ENCODE measurements at regions not wholly inside any gene's neighbourhood (a gene's known extent, or its start where the extent isn't known, plus 50 kb on each side); places are given as distances from the start of the nearest gene placed in this dataset.
"Not testable (repeated sequence)": the region's sequence is repeated elsewhere in the genome, so short reads cannot be mapped to it uniquely, and the experiment has no call there.

DNA sequence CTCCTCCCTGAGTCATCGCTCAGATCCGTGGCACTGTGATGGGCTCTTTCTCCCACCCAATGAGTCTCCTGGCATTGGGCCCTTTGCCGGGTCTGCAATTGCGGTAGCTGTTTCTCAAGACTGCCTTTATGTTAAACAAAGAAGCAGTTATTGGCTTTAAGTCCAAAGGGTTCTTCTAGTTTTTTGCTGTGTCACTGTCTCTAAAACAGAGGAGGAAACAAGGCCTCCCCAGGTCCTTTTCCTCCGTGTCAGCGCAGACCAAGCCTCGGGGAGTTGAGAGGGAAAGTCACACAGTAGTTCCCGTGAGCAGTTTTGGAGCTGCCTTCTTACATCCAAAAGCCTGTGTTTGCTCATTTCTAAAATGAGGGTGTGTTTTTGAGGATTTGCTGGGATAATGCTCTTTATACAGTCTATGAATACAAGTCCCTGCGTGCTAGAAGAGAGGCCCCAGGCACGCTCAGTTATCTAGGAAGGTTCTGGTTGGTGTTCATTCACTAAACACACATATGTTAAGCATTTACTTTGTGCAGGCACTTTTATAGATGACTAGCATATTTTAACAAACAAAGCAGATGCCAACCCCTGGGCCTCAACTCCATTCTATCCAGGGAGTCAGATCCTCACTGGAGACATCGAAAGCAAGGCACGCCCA, 126.0 kb upstream of the PZP start:
- DNase-seq = peak; percentile 18

DNA sequence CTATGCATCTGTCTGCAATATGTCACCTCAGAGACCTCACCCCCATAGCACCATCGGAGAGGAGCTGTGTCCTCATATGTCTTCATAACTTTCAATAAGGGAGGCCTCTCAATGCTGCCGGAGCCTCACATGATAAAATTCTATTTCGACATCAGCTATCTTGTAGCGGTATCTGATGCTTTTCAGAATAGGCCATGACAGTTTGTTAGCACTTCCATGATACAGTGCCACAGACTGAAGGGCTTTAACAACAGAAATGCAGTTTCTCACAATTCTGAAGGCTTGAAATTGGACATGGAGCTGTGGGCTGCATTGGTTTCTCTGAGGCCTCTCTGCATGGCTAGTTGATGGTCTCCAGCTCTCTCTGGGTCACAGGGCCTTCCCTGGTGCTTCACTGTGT, 125.0 kb upstream of the PZP start:
- DNase-seq = no peak

DNA sequence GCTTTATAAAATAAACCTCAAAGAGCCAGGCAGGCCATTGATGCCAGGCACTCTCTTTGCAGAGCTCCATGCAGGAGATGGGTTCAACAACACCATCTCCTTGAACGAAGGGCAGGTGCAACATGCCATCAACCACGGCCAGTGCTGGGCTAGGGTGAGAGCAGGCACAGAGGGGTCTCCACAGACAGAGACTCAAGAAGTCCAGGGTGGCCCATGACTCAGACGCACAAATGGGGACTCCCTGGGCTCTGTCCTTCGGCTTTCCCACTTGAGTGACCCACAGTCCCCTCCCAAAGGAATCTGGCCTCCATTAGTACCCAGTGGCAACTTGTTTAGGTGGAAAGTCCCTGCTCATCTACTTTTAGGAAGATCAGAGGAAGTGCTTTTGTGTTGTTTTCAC, 124.4 kb upstream of the PZP start:
- no peak for DNase-seq

DNA sequence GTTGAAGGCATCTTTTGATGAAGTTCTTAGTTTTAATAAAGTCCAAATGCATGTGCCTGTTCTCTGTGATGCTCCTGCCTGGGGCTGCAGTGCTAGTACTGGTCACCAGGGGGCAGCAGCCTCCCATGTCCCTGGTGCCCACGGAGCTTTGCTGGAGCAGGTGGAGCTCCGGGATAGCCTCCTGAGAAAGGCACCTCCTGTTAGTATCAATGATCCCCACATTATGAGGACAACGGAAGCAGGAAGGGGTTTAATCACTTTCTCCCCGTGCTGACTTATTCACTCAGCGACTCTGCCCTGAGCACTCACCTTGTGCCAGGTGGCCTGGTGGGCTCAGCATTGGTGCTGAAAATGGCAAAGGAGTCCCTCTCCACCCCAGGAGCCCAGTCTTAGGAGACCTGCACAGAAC, 123.0 kb upstream of the PZP start:
- peak; percentile 50 for DNase-seq

DNA sequence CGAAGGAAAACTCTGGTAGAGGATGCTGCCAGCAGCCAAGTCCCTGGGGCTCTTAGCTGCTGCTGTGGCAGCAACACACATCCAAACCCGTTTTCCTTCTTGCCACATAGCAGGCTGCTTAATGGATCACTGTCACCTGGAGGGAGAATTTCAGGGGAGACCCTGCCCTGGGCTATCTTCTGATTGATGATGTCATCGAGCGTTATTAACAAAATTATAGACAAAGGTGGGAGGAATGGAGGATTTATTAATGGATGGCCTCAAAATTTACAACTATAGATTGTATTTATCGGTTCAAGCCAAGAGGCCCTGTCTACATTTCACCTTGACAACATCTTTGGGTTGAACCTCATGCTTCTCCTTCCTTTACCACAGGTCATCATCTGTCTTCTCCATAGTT, 120.8 kb upstream of the PZP start:
- no peak for DNase-seq

DNA sequence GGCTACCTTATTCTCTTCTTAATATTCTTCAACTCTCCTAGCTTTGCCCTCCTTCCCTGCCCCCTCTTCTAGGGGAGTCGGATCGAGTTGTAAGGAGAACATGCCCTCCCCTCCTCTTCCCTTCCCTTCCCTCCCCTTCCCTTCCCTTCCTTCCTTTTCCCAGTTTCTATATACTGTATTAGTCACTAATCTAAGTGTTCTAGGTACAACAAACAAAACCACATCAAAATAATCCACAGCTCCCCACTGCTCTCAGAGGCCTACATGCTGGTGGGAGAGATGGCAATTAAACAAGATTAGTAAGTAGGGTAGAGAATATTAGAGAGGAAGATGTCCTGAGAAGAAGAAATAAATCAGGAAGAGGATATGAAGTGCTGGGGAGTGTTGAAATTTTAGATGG, 119.9 kb upstream of the PZP start:
- DNase-seq = no peak

DNA sequence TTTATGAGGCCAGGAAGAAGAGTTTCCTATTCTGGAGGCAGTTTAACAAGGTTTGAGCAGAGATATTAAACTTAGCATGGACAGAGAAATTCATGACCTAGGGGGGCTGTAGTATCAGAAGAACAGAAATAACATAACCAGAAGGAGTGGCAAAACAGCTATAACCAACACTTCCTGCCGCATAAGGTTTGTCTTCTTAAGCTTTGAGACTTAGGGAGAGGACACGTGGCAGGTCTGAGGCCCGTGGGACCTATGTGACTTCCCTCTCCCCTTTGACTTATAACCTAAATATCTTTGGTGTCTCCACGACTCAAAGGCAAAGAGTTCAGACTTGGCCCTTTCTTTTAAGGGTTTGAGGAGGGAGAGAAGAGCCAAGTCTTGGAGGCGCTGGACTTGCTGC, 119.1 kb upstream of the PZP start:
- DNase-seq = no peak

DNA sequence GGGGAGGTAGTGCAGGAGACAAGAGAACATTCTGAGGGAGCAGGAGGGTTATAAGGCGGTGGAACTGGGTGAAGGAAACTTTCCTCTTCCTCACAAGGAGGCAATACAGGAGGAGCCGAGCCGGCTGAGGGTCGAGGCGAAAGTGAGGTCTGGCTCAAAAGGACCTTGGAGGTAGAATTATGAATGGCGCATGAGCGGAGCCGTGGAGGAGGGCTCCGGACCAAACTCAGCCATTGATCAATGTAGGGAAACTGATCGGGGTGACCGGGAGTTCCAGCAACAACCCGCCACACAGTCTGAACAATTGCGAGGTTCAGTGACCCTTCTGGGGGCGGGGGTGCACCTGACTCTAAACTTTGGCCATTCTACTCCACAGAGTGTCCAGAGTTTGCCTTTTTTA, 118.7 kb upstream of the PZP start:
- DNase-seq = not testable (repeated sequence)

DNA sequence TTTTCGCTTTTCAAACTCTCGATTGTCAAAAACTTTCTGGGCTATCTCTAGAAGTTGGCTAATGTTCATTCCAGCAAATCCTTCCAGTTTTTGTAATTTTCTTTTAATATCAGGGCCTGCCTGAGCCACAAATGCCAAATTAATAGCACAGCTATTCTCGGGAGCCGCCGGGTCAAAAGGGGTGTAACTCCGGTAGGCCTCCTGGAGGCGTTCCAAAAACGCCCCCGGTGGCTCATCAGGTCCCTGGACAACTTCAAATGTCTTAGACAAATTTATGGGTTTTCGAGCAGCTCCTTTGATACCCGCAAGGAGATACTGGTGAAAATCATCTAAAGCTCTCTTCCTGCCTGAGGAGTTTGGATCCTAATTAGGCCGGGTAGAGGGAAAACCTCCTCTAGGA, 117.9 kb upstream of the PZP start:
- no peak for DNase-seq

DNA sequence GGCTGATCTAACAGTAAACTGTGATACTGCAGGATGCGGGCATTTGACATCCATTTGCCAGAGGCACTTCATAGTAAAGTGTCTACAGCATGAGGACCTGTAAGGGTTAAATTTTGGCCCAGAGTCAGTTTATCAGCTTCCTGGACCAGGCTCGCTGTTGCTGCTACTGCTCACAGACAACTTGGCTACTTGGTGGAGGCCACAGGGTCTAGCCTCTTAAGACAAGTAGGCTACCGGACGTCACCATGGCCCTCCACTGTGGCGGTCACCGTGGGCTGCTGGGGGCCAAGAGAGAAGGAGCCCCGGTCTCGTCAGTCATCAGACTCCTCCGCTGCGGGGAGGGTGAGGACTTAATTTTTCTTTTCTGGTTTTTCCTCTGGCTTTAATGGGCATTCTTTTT, 117.3 kb upstream of the PZP start:
- no peak for DNase-seq

DNA sequence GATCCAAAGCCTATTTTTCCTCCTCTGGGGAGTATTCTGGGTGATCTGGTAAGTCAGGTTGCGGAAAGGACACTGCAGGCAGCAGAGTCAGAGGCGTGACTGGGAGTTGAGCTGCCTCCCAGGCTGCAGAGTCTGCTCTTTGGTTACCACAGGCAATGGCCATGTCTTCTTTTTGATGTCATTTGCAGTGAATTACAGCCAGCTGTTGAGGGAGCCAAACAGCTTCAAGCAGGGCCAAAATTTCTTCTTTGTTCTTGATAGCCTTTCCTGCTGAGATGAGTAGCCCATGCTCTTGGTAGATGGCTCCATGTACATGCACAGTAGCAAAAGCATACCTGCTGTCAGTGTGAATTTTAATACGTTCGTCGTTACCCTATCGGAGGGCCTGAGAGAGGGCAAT, 116.6 kb upstream of the PZP start:
- no peak for DNase-seq

DNA sequence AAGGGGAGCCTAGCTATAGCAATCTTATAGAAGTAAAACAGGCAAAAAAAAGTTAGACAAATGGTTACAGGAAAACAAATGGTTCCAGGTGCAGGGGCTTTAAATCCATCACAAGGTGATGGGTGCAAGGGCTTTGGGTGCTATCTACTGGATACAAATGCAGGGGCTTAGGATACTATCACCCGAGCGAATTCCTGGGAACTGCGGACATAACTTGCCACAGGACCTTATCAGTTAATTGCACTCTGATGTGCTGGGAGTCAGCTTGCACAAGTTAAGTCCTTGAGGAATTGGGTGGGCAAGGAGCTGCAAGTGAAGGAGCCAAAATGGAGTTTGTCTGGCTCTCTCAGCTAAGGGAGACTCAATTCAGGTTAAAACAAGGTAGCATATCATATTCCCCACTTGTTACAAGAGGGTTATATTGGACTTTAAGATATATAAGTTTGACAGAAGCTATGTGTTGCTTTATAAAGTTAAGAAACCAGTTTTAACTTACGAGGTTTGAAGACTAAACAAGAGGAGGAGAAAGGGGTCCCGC, 115.0 kb upstream of the PZP start:
- no peak for DNase-seq

DNA sequence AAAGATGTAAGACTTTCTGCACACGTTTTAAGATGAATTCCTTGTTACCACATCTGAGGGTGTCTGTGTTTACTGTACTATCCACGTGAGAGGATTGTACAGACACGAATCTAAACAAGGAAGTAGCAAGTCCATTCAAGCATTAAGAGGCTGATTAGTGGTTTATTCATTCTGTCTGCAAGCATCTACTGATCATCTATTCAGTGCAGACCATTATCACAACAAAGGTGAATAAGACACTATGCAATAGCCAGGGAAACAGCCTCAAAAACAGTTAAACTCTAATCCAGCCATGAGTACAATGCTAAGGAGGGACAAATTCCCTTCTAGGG, 111.6 kb upstream of the PZP start:
- DNase-seq = no peak

DNA sequence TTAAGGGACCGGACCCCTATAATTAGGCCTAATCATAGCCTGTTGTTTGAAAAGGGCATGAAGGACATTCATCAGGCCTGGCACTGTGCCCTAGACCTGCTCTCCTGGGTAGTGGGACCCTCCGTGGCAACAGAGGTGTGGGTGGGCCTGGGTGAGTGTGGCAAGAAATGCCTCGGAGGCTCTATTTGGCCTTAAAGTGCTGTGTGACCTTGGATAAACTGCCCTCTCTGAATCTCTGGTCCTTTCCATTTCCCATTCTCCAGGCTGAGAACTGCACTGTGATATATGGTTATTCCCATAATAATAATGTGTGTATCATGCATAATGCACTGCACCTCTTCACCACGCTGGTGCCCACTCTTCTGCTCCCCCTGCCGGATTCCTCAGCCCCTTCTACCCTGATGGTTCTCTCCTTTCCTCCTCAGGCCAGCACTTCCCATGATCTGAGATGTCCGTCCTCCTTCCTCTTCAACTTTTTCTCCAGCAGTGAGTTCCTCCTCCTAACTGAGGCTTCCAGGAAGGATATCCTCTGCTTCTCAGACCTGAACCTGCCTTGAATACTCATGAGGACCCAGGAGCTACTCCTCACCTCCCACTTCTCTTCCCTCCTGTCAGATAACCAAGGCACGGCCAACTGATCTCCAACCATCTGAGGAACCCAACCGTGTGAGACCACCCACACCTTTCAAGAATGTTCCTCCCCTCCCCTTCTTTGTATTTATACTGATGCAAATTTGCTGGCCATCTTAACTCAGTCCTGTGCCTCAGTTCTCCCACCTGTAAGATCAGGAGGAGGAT, 111.0 kb upstream of the PZP start:
- DNase-seq = no peak

DNA sequence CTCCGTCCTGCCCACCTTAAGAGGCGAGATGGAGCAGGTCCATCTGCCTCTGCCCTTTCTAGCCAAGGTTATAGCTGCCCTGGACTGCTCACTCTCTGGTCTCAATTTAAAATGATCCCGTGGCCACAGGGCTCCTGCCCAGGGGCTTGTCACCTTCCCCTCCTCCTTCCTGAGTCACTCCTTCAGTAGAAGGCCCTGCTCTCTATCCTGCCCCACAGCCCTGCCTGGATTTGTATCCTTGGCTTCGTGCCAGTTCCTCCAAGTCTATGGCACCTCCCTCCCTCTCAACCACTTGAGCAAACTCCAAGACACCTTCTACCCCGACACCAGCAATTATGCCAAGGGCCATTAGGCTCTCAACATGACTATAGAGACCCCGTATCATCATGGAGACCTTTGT, 105.3 kb upstream of the PZP start:
- not testable (repeated sequence) for DNase-seq

DNA sequence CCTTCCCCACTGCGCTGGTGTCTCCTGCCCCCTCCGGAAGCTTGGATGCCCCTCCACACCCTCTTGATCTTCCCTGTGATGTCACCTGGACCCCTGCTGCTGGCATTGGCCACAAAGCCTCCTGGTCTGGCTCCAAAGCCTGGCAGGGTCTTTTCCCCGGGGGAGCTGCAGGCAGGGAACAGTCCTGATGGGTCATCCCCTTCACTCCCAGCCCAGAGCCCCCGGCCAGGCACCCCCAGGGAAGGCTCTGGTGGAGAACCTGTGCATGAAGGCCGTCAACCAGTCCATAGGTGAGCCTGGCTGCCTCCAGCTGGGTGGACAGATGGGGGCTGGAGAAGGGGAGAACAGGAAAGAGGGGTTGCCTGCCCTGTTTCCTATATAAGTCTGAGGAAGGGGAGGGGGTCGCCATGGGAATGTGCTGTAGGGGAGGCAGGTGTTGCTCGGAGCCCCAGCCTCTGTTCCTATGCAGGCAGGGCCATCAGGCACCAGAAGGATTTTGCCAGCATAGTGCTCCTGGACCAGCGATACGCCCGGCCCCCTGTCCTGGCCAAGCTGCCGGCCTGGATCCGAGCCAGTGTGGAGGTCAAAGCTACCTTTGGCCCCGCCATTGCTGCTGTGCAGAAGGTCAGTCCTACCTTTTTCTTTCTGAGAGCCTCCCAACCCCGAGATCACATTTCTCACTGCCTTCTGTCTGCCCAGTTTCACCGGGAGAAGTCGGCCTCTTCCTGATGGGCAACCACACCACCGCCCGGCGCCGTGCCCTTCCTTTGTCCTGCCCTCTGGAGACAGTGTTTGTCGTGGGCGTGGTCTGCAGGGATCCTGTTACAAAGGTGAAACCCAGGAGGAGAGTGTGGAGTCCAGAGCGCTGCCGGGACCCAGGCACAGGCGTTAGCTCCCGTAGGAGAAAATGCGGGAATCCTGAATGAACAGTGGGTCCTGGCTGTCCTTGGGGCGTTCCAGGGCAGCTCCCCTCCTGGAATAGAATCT, 104.5 kb upstream of the PZP start:
- not testable (repeated sequence) for DNase-seq

DNA sequence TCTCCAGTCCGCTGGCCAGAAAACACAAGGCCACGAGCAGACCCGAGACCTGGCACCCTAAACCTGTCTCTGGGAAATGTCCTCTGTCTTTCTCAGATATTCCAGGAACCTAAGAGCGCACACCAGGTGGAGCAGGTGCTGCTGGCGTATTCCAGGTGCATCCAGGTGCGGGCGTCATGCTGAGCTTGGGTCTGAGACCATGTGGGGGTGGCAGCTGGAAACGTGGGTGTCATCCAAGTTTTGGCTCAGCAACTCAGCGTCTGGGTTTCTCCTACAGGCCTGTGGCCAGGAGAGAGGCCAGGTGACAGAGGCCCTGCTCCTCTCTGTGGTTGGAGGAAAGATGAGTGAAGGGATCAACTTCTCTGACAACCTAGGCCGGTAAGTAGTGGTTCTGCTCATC, 103.3 kb upstream of the PZP start:
- DNase-seq = not testable (repeated sequence)

DNA sequence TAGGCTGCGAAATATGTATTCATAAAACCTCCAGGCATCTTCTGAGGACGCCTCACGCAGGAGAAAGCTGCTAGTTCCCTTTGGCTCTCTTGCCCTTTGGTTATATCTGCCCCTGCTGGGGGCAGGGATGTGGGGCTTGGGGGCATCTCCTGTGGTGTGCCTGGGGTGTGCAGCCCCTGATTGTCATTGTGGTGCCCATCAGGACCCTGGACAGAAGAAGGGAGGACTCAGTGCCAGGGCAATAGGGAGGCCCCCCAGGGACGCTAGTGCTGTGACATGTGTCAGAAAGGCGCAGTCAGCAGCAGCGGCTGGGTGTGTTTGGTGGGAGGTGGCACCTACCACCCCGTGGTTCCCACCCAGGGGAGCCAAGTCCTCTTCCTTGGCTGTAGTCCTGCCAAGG, 102.5 kb upstream of the PZP start:
- not testable (repeated sequence) for DNase-seq

DNA sequence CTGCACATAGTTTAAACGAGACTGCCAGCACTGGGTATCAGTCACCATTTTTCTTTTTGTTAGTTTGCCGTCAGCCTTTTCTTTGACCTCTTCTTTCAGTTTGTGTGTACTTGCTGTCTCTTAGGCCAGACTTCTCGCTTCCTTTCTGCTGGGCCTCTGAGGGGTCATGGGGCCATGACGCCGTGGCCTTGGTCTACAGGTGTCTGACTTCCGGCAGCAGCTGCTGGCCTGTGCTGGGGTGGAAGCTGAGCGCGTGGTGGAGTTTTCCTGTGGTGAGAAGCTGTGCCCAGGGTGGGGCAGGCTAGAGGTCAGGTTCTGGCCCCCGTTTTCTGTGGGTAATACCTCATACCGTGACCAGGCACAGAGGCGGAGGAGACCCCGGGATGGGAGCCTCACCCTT, 101.6 kb upstream of the PZP start:
- not testable (repeated sequence) for DNase-seq

DNA sequence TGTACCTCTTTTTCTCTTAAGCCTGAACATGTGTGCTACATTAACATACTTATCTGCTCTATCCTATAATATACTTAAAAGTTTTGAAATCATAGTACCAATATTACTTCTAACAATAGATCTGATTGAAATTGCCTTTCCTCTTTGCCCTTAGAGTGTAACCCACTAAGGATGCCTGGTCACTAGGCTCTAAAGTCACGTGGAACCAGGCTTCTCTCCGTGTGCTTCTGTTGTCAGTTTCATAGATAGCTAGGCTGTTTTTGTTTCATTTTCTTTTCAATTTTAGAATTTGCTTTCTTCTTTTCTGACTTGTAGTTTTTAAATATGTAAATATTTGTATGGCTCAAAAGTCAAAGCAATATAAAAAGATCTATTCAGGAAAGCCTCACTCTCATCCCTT, 100.5 kb upstream of the PZP start:
- not testable (repeated sequence) for DNase-seq

DNA sequence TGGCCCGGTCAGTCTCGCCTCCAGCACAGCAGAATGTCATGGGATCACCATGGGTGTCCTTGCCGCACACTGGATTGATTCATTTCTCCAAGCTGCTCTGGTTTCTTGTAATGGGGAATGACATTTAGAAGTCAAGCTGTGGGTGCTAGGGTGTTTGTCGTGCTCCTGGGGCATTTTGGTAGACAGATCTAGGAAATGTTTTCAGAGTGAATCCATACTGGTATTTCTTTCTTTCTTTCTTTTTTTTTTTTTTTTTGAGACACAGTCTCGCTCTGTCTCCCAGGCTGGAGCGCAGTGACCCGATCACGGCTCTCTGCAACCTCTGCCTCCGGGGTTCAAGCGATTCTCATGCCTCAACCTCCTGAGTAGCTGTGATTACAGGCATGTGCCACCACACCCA, 100.0 kb upstream of the PZP start:
- not testable (repeated sequence) for DNase-seq

DNA sequence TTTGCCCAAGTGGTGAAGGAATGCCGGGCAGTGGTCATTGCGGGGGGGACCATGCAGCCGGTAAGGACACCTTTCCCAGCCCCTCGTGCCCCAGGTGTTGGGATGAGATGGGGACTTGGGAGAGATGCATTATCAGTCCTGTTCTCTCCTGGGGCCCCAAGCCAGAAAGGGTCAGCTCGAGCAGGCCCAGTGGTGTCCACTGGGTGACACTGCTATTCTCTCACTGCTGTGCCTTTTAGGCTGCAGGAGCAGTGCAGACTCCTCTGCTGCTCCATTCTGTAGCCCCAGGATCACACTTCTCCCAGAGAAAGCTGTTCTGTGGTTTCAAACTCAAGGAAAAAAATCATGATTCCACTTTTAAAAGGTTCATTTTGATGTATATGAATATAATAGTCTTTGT, 99.1 kb upstream of the PZP start:
- DNase-seq = not testable (repeated sequence)

DNA sequence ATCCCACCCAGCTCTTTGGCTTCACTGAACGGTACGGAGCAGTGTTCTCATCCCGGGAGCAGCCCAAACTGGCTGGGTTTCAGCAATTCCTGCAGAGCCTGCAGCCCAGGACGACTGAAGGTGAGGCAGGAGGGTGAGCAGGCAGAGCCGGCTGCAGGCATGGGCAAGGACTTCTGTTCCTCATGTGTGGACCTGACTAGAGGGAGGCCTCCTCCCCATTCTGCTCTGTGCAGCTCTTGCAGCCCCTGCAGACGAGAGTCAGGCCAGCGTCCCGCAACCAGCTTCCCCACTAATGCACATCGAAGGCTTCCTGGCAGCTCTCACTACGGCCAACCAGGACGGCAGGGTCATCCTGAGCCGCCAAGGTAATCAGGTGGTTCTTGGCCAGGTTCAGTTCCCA, 97.8 kb upstream of the PZP start:
- DNase-seq = not testable (repeated sequence)

Measured in fibroblast of upper back skin (primary cell).